Liver (tissue), 8 donors: ENCODE measurements at regions not wholly inside any gene's neighbourhood (a gene's known extent, or its start where the extent isn't known, plus 50 kb on each side); places are given as distances from the start of the nearest gene placed in this dataset.
"Not testable (repeated sequence)": the region's sequence is repeated elsewhere in the genome, so short reads cannot be mapped to it uniquely, and the experiment has no call there.

ENCODE experiments used
- DNase-seq: peaks from one replicate; pipeline ENCODE4 v3.0.0-alpha.2; 2017; ENCODE audit warnings: low spot score
- H3K27ac ChIP-seq, 2 donors: one replicate each; pipeline ENCODE4 v1.7.0; 2013; ENCODE audit warnings: inconsistent platforms in 2 of 2, low read length in 2 of 2, control low read depth in 1 of 2, low read depth in 1 of 2, mild to moderate bottlenecking in 1 of 2
- H3K27me3 ChIP-seq, 4 donors: one replicate each; pipeline versions ENCODE4 v1.6.1 to v1.7.0; 2013; ENCODE audit warnings: low read length in 3 of 4, inconsistent platforms in 1 of 4, mild to moderate bottlenecking in 1 of 4, moderate library complexity in 1 of 4; ENCODE audit not compliant: control insufficient read depth in 4 of 4, insufficient read depth in 4 of 4
- H3K36me3 ChIP-seq, 4 donors: one replicate each; pipeline versions ENCODE4 v1.6.1 to v1.7.0; 2013; ENCODE audit warnings: low read length in 3 of 4, mild to moderate bottlenecking in 3 of 4, low read depth in 1 of 4, moderate library complexity in 1 of 4; ENCODE audit not compliant: control insufficient read depth in 4 of 4, insufficient read depth in 3 of 4
- H3K4me1 ChIP-seq, 4 donors: one replicate each; pipeline versions ENCODE4 v1.6.1 to v1.7.0; 2013; ENCODE audit warnings: low read length in 3 of 4, mild to moderate bottlenecking in 3 of 4, moderate library complexity in 1 of 4; ENCODE audit not compliant: control insufficient read depth in 4 of 4, insufficient read depth in 4 of 4
- H3K4me3 ChIP-seq, 3 donors: one replicate each; pipeline versions ENCODE4 v1.6.1 to v1.7.0; 2013; ENCODE audit warnings: low read length in 3 of 3, control low read depth in 1 of 3, low read depth in 1 of 3, mild to moderate bottlenecking in 1 of 3
- H3K9ac ChIP-seq, 2 donors: one replicate each; pipeline ENCODE4 v1.7.0; 2013; ENCODE audit warnings: low read length in 2 of 2, mild to moderate bottlenecking in 2 of 2, moderate library complexity in 2 of 2, control low read depth in 1 of 2, low read depth in 1 of 2
- H3K9me3 ChIP-seq, 4 donors: one replicate each; pipeline versions ENCODE4 v1.6.1 to v1.7.0; 2013; ENCODE audit warnings: low read length in 3 of 4; ENCODE audit not compliant: control insufficient read depth in 4 of 4
- EGR1 ChIP-seq, 2 donors: IDR thresholded peaks; 2 replicates each; pipeline ENCODE4 v1.6.1; 2016 to 2018; ENCODE audit warnings: antibody characterized with exemption in 2 of 2, low read depth in 2 of 2
- FOXA1 ChIP-seq: IDR thresholded peaks from 2 replicates; pipeline ENCODE4 v1.6.1; 2016; ENCODE audit warnings: antibody characterized with exemption
- JUND ChIP-seq, 2 donors: IDR thresholded peaks; 2 replicates each; pipeline ENCODE4 v1.6.1; 2016; ENCODE audit warnings: antibody characterized with exemption in 2 of 2
- RAD21 ChIP-seq, 2 donors: IDR thresholded peaks; 2 replicates each; pipeline ENCODE4 v1.6.1; 2016; ENCODE audit warnings: antibody characterized with exemption in 2 of 2, mild to moderate bottlenecking in 2 of 2
- RXRA ChIP-seq, 2 donors: IDR thresholded peaks; 2 replicates each; pipeline ENCODE4 v1.6.1; 2017 to 2018; ENCODE audit warnings: antibody characterized with exemption in 2 of 2, mild to moderate bottlenecking in 1 of 2
- TAF1 ChIP-seq: conservative IDR thresholded peaks from 2 replicates; pipeline ENCODE4 v1.6.1; 2016; ENCODE audit warnings: antibody characterized with exemption, mild to moderate bottlenecking
- YY1 ChIP-seq: IDR thresholded peaks from 2 replicates; pipeline ENCODE4 v1.6.1; 2016; ENCODE audit warnings: antibody characterized with exemption, mild to moderate bottlenecking
- WGBS: extraction: QIAGEN DNeasy Blood & Tissue Kit; methylation state at CpG from one replicate; pipeline ENCODE4 v1.1.7; 2013; 5-methylcytosine and 5-hydroxymethylcytosine counted together
- TF ChIP-seq, protein P1 (sequence below): IDR thresholded peaks from 2 replicates; pipeline ENCODE4 v1.6.1; 2016; ENCODE audit warnings: antibody characterized with exemption
- TF ChIP-seq, protein P2 (sequence below): IDR thresholded peaks from 2 replicates; pipeline ENCODE4 v1.6.1; 2016; ENCODE audit warnings: antibody characterized with exemption
- TF ChIP-seq, protein P3 (sequence below): IDR thresholded peaks from 2 replicates; pipeline ENCODE4 v1.6.1; 2016; ENCODE audit warnings: antibody characterized with exemption, mild to moderate bottlenecking
- TF ChIP-seq, protein P4 (sequence below): IDR thresholded peaks from 2 replicates; pipeline ENCODE4 v1.6.1; 2016; ENCODE audit warnings: antibody characterized with exemption
- TF ChIP-seq, protein P5 (sequence below): fragments of 150-350 bp; IDR thresholded peaks from 2 replicates; pipeline ENCODE4 v1.5.1; 2017; ENCODE audit warnings: improper control_type of control experiment, low read depth, low read length; ENCODE audit not compliant: missing input control
- donor health status: healthy.
- donor health status: healthy.
- donor health status: healthy.
- donor health status: healthy.
- donor health status: healthy.

DNA sequence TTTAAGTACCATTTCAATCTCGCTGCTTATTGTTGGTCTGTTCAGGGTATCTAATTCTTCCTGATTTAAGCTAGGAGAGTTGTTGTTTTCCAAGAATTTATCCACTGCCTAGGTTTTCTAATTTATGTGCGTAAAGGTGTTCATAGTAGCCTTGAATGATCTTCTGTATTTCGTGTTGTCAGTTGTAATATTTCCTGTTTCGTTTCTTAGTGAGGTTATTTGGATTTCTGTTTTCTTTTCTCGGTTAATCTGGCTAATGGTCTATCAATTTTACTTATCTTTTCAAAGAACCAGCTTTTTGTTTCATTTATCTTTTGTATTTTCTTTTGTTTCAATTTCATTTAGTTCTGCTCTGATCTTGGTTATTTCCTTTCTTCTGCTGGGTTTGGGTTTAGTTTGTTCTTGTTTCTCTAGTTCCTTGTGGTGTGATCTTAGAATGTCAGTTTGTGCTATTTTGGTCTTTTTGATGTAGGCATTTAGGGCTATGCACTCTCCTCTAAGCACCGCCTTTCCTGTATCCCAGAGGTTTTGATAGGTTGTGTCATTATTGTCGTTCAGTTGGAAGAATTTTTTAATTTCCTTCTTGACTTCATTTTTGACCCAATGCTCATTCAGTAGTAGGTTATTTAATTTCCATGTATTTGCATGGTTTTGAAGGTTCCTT lies 92.5 kb upstream of the CSRP2 start:
- WGBS: 79% methylated on average over 7 of the region's 7 CpGs
- H3K9me3 ChIP-seq, H3K4me3 ChIP-seq: not testable (repeated sequence)

DNA sequence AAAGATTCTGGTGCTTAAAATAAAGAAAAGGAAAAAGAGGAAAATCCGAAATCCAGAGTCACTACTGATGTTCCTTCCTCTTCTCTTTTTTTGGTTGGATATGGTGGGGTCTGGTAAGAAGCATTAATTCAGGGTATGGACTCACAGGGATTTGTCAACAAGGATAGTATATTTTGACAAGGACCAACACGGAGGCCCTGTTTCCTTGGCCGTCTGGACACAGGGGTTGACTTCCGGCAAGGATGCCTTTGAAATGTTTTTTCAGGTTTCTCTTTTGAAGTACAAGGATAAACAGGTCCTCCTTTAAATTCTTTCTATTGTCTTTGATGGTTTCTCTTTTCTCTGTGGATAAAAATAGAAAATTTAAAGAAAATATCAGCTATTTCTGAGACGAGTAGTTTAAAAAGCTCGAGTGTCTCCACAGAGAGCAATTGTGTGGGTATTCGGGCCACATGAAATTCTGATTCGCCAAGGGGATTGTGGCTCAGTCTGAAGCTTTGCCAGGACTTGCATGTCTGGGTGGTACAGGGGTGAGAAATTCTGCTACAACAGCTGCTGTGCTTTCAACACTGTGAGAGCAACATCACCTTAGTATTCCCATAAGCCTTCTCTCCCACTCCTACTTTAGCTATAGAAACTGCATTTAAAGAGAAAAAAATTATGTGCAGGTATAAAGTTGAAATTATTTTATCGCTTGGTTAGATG lies 88.5 kb upstream of the CSRP2 start:
- Histone ChIP-seq H3K4me1 (no peaks in the 10 kb centered on the region), H3K9me3 (no peaks in the 10 kb centered on the region), H3K36me3 (no peaks in the 10 kb centered on the region), H3K27ac (no peak overlapping the region), H3K27me3 (no peaks in the 10 kb centered on the region), H3K9ac (no peak overlapping the region), H3K4me3 (no peak overlapping the region)
- 70% methylated on average over 9 of the region's 9 CpGs for WGBS
- TF ChIP-seq RXRA (IDR thresholded peaks at IDR 0.05): no peak
- TF ChIP-seq, protein P1, sequence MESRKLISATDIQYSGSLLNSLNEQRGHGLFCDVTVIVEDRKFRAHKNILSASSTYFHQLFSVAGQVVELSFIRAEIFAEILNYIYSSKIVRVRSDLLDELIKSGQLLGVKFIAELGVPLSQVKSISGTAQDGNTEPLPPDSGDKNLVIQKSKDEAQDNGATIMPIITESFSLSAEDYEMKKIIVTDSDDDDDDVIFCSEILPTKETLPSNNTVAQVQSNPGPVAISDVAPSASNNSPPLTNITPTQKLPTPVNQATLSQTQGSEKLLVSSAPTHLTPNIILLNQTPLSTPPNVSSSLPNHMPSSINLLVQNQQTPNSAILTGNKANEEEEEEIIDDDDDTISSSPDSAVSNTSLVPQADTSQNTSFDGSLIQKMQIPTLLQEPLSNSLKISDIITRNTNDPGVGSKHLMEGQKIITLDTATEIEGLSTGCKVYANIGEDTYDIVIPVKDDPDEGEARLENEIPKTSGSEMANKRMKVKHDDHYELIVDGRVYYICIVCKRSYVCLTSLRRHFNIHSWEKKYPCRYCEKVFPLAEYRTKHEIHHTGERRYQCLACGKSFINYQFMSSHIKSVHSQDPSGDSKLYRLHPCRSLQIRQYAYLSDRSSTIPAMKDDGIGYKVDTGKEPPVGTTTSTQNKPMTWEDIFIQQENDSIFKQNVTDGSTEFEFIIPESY: no peak
- DNase-seq: no peak

More for the DNA sequence above, 92.5 kb upstream of the CSRP2 start:
- H3K9ac ChIP-seq, DNase-seq, H3K27me3 ChIP-seq, H3K36me3 ChIP-seq, H3K4me1 ChIP-seq, H3K27ac ChIP-seq: not testable (repeated sequence)

DNA sequence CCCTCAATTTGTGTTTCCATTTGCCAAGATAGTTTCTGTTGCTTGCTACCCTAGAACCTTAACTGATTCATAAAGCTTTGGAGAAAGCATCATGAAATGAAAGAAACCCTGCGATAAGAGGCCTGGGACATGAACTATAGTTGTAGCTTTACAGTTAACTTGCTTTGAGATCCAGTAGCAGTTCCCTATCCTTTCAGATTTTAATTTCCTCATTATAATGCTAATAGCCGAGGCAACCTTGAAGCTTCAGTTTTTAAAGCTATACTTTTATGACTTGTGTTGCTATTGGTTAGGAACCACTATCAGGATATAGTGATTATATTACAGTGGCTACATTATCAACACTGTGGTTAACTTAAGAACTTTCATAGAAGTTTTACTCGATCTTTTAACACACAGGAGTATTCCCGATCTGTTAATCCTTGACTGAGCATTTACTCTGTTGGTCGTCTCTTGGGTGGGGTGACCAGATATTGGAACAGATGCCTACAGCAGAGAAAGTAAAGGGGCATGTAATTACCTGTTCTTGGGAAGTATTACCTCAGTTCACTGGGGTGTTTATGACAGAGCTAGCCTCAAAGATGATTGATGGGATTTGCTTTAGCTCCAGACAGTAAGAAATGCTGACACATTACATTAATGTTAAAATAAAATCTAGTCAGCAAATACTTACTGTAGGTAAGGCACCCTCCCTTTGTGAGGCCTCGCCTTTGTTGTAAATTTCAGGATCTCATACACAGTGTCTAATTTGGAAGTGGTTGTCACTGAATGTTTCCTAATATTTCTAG lies 86.2 kb upstream of the CSRP2 start:
- no peak overlapping the region for H3K4me3 ChIP-seq
- no peaks in the 10 kb centered on the region for H3K9me3 ChIP-seq
- no peak overlapping the region for H3K27ac ChIP-seq
- no peaks in the 10 kb centered on the region for H3K27me3 ChIP-seq
- no peak for DNase-seq
- H3K4me1 ChIP-seq: no peaks in the 10 kb centered on the region
- no peak overlapping the region for H3K9ac ChIP-seq
- TF ChIP-seq EGR1 (IDR thresholded peaks at IDR 0.05; ENCODE audit: low read depth in 2 of 2): no peak
- TF ChIP-seq, protein P2, sequence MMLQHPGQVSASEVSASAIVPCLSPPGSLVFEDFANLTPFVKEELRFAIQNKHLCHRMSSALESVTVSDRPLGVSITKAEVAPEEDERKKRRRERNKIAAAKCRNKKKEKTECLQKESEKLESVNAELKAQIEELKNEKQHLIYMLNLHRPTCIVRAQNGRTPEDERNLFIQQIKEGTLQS: no peak
- 75% methylated on average over 6 of the region's 6 CpGs for WGBS
- no peaks in the 10 kb centered on the region for H3K36me3 ChIP-seq

DNA sequence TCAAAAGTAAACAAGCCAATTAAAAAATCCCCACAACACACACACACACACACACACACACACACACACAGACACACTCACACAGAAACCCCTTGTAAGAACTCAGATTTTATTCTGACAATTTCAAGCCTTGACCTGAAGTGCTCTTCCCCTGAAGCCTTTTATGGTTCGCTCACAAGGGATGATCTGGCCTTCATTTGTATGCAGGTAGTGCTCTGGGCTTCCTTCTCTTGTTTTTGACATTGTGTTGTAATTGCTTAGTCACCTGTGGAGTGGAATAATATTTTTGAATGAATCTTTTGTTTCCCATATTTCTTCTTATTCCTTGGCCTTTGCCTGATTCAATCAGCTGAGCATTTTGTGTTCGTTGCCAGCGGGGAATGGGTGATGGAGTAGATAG lies 83.3 kb upstream of the CSRP2 start:
- no peak overlapping the region for H3K27ac ChIP-seq
- 83% methylated on average over 3 of the region's 3 CpGs for WGBS
- no peak overlapping the region for H3K4me3 ChIP-seq
- TF ChIP-seq FOXA1 (no peak), RXRA (IDR thresholded peaks at IDR 0.05) (no peak), YY1 (no peak), JUND (IDR thresholded peaks at IDR 0.05) (no peak), TAF1 (no peak), RAD21 (IDR thresholded peaks at IDR 0.05) (no peak)
- TF ChIP-seq, protein P3, sequence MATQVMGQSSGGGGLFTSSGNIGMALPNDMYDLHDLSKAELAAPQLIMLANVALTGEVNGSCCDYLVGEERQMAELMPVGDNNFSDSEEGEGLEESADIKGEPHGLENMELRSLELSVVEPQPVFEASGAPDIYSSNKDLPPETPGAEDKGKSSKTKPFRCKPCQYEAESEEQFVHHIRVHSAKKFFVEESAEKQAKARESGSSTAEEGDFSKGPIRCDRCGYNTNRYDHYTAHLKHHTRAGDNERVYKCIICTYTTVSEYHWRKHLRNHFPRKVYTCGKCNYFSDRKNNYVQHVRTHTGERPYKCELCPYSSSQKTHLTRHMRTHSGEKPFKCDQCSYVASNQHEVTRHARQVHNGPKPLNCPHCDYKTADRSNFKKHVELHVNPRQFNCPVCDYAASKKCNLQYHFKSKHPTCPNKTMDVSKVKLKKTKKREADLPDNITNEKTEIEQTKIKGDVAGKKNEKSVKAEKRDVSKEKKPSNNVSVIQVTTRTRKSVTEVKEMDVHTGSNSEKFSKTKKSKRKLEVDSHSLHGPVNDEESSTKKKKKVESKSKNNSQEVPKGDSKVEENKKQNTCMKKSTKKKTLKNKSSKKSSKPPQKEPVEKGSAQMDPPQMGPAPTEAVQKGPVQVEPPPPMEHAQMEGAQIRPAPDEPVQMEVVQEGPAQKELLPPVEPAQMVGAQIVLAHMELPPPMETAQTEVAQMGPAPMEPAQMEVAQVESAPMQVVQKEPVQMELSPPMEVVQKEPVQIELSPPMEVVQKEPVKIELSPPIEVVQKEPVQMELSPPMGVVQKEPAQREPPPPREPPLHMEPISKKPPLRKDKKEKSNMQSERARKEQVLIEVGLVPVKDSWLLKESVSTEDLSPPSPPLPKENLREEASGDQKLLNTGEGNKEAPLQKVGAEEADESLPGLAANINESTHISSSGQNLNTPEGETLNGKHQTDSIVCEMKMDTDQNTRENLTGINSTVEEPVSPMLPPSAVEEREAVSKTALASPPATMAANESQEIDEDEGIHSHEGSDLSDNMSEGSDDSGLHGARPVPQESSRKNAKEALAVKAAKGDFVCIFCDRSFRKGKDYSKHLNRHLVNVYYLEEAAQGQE: no peak
- TF ChIP-seq, protein P4, sequence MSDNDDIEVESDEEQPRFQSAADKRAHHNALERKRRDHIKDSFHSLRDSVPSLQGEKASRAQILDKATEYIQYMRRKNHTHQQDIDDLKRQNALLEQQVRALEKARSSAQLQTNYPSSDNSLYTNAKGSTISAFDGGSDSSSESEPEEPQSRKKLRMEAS: no peak
- TF ChIP-seq, protein P5, sequence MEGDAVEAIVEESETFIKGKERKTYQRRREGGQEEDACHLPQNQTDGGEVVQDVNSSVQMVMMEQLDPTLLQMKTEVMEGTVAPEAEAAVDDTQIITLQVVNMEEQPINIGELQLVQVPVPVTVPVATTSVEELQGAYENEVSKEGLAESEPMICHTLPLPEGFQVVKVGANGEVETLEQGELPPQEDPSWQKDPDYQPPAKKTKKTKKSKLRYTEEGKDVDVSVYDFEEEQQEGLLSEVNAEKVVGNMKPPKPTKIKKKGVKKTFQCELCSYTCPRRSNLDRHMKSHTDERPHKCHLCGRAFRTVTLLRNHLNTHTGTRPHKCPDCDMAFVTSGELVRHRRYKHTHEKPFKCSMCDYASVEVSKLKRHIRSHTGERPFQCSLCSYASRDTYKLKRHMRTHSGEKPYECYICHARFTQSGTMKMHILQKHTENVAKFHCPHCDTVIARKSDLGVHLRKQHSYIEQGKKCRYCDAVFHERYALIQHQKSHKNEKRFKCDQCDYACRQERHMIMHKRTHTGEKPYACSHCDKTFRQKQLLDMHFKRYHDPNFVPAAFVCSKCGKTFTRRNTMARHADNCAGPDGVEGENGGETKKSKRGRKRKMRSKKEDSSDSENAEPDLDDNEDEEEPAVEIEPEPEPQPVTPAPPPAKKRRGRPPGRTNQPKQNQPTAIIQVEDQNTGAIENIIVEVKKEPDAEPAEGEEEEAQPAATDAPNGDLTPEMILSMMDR: no peak
- TF ChIP-seq, protein P2: no peak

More for the DNA sequence above, 83.3 kb upstream of the CSRP2 start:
- Histone ChIP-seq H3K4me1 (no peaks in the 10 kb centered on the region), H3K9ac (no peak overlapping the region), H3K36me3 (no peaks in the 10 kb centered on the region), H3K9me3 (no peaks in the 10 kb centered on the region), H3K27me3 (no peaks in the 10 kb centered on the region)
- DNase-seq: no peak
